ENCODE measurements at regions not wholly inside any gene's neighbourhood (a gene's known extent, or its start where the extent isn't known, plus 50 kb on each side); places are given as distances from the start of the nearest gene placed in this dataset.
A peak's percentile ranks its signal among the peaks of the same experiment; 100 is the strongest.

GRCh38 chr14:30803185-30803584, 71.2 kb upstream of the COCH start:
- no peak for TF ChIP-seq CTCF (conservative IDR thresholded peaks at IDR 0.05; ENCODE audit: low read depth, low read length)
- DNase-seq (ENCODE audit: low read depth): peak; percentile 15
- H3K4me3 ChIP-seq (ENCODE audit: low read depth, low read length): no peak overlapping the region

GRCh38 chr14:30805284-30805683, 69.1 kb upstream of the COCH start:
- DNase-seq (ENCODE audit: low read depth): no peak
- no peak for TF ChIP-seq CTCF (conservative IDR thresholded peaks at IDR 0.05; ENCODE audit: low read depth, low read length)
- no peak overlapping the region for H3K4me3 ChIP-seq (ENCODE audit: low read depth, low read length)

GRCh38 chr14:30808576-30808975, 65.8 kb upstream of the COCH start:
- TF ChIP-seq CTCF (conservative IDR thresholded peaks at IDR 0.05; ENCODE audit: low read depth, low read length): no peak
- no peak overlapping the region for H3K4me3 ChIP-seq (ENCODE audit: low read depth, low read length)
- peak; percentile 4 for DNase-seq (ENCODE audit: low read depth)

GRCh38 chr14:30813216-30813615, 61.1 kb upstream of the COCH start:
- no peak overlapping the region for H3K4me3 ChIP-seq (ENCODE audit: low read depth, low read length)
- no peak for TF ChIP-seq CTCF (conservative IDR thresholded peaks at IDR 0.05; ENCODE audit: low read depth, low read length)
- no peak for DNase-seq (ENCODE audit: low read depth)

GRCh38 chr14:30820674-30821073, 53.7 kb upstream of the COCH start:
- no peak for DNase-seq (ENCODE audit: low read depth)
- H3K4me3 ChIP-seq (ENCODE audit: low read depth, low read length): no peak overlapping the region
- TF ChIP-seq CTCF (conservative IDR thresholded peaks at IDR 0.05; ENCODE audit: low read depth, low read length): no peak

- no peak for TF ChIP-seq CTCF (conservative IDR thresholded peaks at IDR 0.05; ENCODE audit: low read depth, low read length)
- H3K4me3 ChIP-seq (ENCODE audit: low read depth, low read length): no peak overlapping the region
- DNase-seq (ENCODE audit: low read depth): no peak
Measured at GRCh38 chr14:30822080-30822571, 52.2 kb upstream of the COCH start.
